ENCODE measurements at regions not wholly inside any gene's neighbourhood (a gene's known extent, or its start where the extent isn't known, plus 50 kb on each side); places are given as distances from the start of the nearest gene placed in this dataset.
A peak's percentile ranks its signal among the peaks of the same experiment; 100 is the strongest.

DNA sequence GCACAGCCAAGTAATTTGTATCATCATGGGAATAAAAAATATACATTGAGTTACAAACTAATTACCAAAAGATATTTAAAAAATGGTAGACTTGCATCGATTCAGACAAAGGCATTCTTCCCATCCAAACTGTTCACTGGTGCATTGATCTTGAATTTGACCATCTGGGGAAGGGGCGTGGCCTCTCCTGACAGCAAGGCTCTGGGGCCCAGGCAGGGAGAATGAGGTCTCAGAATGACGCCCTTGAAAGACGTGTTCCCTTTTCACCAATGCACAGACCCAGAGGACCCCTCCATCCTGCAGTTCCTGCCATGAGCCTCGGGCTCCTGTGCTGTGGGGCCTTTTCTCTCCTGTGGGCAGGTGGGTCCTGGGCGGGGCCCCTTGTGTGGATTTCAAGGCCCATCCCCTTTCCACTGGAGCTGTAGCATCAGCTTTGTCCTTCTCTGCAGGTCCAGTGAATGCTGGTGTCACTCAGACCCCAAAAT lies 91.1 kb upstream of the PRSS58 start:
- no peak for DNase-seq (ENCODE audit: low read depth, low spot score)
- no peaks in the 10 kb centered on the region for H3K4me1 ChIP-seq (ENCODE audit: insufficient read depth, insufficient read length)
- H3K9me3 ChIP-seq (ENCODE audit: insufficient read depth, low read length), result no peaks in the 10 kb centered on the region
- no peaks in the 10 kb centered on the region for H3K36me3 ChIP-seq (ENCODE audit: insufficient read depth, insufficient read length, low read length)
- no peak overlapping the region for H3K9ac ChIP-seq (ENCODE audit: insufficient read length, low read depth)
- H3K4me3 ChIP-seq (ENCODE audit: insufficient read length, low read depth), result no peak overlapping the region
- no peaks in the 10 kb centered on the region for H3K27me3 ChIP-seq (ENCODE audit: insufficient read depth, insufficient read length)
- TF ChIP-seq SUZ12 (IDR thresholded peaks at IDR 0.05; ENCODE audit: extremely low read depth, insufficient read depth, insufficient read length), result no peak
- no peak for TF ChIP-seq ZNF274 (IDR thresholded peaks at IDR 0.05; ENCODE audit: low read depth, low read length)
- TF ChIP-seq YY1 (IDR thresholded peaks at IDR 0.05; ENCODE audit: insufficient read depth, insufficient read length), result no peak

DNA sequence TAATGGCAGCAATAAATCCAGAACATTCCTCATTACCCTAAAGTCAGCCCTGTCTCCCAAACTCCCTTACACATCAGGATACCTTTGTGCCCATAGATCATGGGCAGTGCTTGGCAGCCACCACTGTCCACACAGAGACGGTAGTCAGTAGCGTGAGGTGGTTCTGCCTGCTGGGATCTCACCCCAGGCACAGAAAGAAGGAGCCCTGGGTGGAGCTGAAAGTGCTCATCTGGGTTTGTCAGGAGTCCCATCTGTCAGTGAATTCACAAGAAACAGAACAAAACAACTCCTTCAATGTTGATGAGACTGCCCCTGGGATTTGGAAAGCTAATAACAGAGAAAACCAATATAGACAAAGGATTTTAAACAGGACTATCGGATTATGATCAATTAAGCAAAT lies 90.2 kb upstream of the PRSS58 start:
- H3K9ac ChIP-seq (ENCODE audit: insufficient read length, low read depth), result no peak overlapping the region
- H3K36me3 ChIP-seq (ENCODE audit: insufficient read depth, insufficient read length, low read length), result no peaks in the 10 kb centered on the region
- no peak overlapping the region for H3K4me3 ChIP-seq (ENCODE audit: insufficient read length, low read depth)
- H3K4me1 ChIP-seq (ENCODE audit: insufficient read depth, insufficient read length), result no peaks in the 10 kb centered on the region
- no peaks in the 10 kb centered on the region for H3K27me3 ChIP-seq (ENCODE audit: insufficient read depth, insufficient read length)
- no peak for TF ChIP-seq SUZ12 (IDR thresholded peaks at IDR 0.05; ENCODE audit: extremely low read depth, insufficient read depth, insufficient read length)
- no peak for DNase-seq (ENCODE audit: low read depth, low spot score)
- H3K9me3 ChIP-seq (ENCODE audit: insufficient read depth, low read length), result no peaks in the 10 kb centered on the region

GRCh38 chr7:142347091-142347490 lies 89.2 kb upstream of the PRSS58 start:
- Histone ChIP-seq H3K36me3 (ENCODE audit: insufficient read depth, insufficient read length, low read length) (no peaks in the 10 kb centered on the region), H3K27me3 (ENCODE audit: insufficient read depth, insufficient read length) (no peaks in the 10 kb centered on the region), H3K9ac (ENCODE audit: insufficient read length, low read depth) (no peak overlapping the region), H3K4me3 (ENCODE audit: insufficient read length, low read depth) (no peak overlapping the region), H3K4me1 (ENCODE audit: insufficient read depth, insufficient read length) (no peaks in the 10 kb centered on the region), H3K9me3 (ENCODE audit: insufficient read depth, low read length) (no peaks in the 10 kb centered on the region)
- DNase-seq (ENCODE audit: low read depth, low spot score), result no peak
- TF ChIP-seq ZNF274 (IDR thresholded peaks at IDR 0.05; ENCODE audit: low read depth, low read length) (no peak), YY1 (IDR thresholded peaks at IDR 0.05; ENCODE audit: insufficient read depth, insufficient read length) (no peak), SUZ12 (IDR thresholded peaks at IDR 0.05; ENCODE audit: extremely low read depth, insufficient read depth, insufficient read length) (no peak)

DNA sequence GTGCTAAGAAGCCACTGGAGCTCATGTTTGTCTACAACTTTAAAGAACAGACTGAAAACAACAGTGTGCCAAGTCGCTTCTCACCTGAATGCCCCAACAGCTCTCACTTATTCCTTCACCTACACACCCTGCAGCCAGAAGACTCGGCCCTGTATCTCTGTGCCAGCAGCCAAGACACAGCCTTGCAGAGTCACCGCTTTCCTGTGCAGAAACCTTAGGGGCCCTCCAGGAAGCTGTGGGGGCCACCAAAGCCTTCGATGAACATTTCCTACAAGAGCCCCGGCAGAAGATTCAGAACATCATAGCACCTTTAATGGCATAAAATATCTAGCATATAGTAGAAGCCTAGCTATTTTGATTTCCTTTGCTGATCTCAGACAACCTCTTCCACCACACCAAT lies 88.0 kb upstream of the PRSS58 start:
- DNase-seq (ENCODE audit: low read depth, low spot score), result no peak
- Histone ChIP-seq H3K9ac (ENCODE audit: insufficient read length, low read depth) (no peak overlapping the region), H3K36me3 (ENCODE audit: insufficient read depth, insufficient read length, low read length) (no peaks in the 10 kb centered on the region), H3K27me3 (ENCODE audit: insufficient read depth, insufficient read length) (no peaks in the 10 kb centered on the region), H3K4me3 (ENCODE audit: insufficient read length, low read depth) (no peak overlapping the region), H3K9me3 (ENCODE audit: insufficient read depth, low read length) (no peaks in the 10 kb centered on the region), H3K4me1 (ENCODE audit: insufficient read depth, insufficient read length) (no peaks in the 10 kb centered on the region)
- TF ChIP-seq YY1 (IDR thresholded peaks at IDR 0.05; ENCODE audit: insufficient read depth, insufficient read length) (no peak), SUZ12 (IDR thresholded peaks at IDR 0.05; ENCODE audit: extremely low read depth, insufficient read depth, insufficient read length) (no peak), ZNF274 (IDR thresholded peaks at IDR 0.05; ENCODE audit: low read depth, low read length) (no peak)

DNA sequence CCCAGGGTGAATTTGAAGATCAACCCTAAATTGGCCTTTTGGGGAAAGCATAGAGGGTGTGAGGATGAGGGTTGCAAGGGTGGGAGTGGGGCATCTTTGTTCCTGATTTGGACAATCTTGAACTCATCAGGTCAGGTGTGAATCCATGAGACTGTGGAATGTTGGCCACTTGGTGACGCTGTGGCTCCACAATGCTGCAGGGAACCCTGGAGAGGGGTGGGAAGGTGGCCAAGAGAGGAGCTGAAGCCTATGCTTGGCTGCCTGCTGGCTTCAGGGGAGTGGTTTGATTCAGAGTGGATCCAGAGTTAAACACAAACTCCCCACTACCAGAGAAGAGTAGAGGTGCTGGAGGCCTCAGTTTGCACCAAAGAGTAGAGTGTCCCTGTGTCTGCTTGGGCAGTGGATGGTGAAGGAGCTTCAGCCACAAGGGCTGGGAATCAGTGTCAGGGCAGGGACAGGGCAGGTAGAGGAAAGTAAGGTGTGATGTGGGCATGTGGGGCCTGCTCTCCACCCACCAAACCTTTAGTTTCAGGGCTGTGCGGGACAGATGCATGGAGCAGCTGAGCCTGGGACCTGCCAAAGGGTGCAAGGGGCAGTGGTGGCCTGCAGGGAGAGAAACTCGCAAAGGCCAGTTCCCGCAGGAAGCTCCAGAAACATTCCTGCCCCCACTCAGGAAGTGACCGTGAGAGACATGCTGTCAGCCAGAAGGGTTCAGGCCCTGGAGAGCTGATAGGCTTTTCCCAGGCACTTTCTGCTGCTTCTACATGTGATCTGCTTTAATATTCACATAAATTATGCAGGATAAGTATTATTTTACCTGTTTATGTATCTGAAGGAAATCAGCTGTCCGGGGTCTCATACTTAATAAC lies 81.0 kb upstream of the PRSS58 start:
- TF ChIP-seq SUZ12 (IDR thresholded peaks at IDR 0.05; ENCODE audit: extremely low read depth, insufficient read depth, insufficient read length) (no peak), YY1 (IDR thresholded peaks at IDR 0.05; ENCODE audit: insufficient read depth, insufficient read length) (no peak), ZNF274 (IDR thresholded peaks at IDR 0.05; ENCODE audit: low read depth, low read length) (no peak)
- DNase-seq (ENCODE audit: low read depth, low spot score), result peak; percentile 43

DNA sequence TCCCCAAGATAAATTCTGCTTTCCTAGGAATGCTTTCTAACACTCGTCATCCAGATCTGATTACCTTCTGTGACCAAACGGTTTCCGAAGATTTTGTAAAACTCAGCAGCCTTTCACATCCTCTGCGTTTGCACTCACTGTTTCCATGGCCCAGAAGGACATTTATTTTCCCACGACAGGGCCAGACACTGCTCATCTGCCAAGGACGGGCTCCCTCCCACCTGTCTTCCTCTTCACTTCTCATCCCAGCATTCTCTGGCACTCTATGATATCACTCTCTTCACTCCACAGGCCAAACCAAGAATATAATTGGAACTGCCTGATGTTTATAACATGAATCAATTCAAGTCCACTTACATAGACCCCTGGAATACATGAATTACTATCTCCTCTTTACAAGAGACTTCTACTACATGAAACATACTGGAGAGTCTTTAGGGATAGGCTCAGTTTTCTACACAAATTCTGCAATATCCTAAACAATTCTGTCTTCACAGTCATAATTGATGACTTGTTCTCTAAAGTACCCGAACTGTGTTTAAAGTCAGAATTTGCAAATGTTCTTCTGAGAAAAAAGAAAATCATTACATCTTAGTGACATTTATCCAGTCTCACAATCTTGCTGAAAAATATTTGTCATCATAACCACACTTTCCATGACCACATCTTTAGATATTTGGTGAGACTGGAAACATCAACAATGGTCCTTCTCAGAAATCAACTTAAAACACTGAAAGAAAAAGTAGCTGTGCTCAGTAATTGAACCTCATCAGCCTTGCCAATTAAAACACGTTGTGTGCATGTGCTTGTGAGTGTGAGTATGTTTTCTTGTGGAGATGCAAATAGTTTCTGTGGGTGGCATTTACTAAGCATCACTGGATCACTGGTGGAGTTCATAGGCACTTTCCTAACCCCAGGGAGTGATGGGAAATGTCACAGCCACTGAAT lies 79.5 kb upstream of the PRSS58 start:
- no peaks in the 10 kb centered on the region for H3K4me1 ChIP-seq (ENCODE audit: insufficient read depth, insufficient read length)
- no peaks in the 10 kb centered on the region for H3K9me3 ChIP-seq (ENCODE audit: insufficient read depth, low read length)
- H3K9ac ChIP-seq (ENCODE audit: insufficient read length, low read depth), result no peak overlapping the region
- H3K27me3 ChIP-seq (ENCODE audit: insufficient read depth, insufficient read length), result no peaks in the 10 kb centered on the region
- DNase-seq (ENCODE audit: low read depth, low spot score), result no peak
- no peak overlapping the region for H3K4me3 ChIP-seq (ENCODE audit: insufficient read length, low read depth)
- H3K36me3 ChIP-seq (ENCODE audit: insufficient read depth, insufficient read length, low read length), result no peaks in the 10 kb centered on the region
- TF ChIP-seq SUZ12 (IDR thresholded peaks at IDR 0.05; ENCODE audit: extremely low read depth, insufficient read depth, insufficient read length), result no peak
- no peak for TF ChIP-seq ZNF274 (IDR thresholded peaks at IDR 0.05; ENCODE audit: low read depth, low read length)
- no peak for TF ChIP-seq YY1 (IDR thresholded peaks at IDR 0.05; ENCODE audit: insufficient read depth, insufficient read length)

More for the DNA sequence above, 81.0 kb upstream of the PRSS58 start:
- Histone ChIP-seq H3K9ac (ENCODE audit: insufficient read length, low read depth) (no peak overlapping the region), H3K9me3 (ENCODE audit: insufficient read depth, low read length) (no peaks in the 10 kb centered on the region), H3K4me3 (ENCODE audit: insufficient read length, low read depth) (no peak overlapping the region), H3K4me1 (ENCODE audit: insufficient read depth, insufficient read length) (no peaks in the 10 kb centered on the region), H3K27me3 (ENCODE audit: insufficient read depth, insufficient read length) (no peaks in the 10 kb centered on the region), H3K36me3 (ENCODE audit: insufficient read depth, insufficient read length, low read length) (no peaks in the 10 kb centered on the region)

DNA sequence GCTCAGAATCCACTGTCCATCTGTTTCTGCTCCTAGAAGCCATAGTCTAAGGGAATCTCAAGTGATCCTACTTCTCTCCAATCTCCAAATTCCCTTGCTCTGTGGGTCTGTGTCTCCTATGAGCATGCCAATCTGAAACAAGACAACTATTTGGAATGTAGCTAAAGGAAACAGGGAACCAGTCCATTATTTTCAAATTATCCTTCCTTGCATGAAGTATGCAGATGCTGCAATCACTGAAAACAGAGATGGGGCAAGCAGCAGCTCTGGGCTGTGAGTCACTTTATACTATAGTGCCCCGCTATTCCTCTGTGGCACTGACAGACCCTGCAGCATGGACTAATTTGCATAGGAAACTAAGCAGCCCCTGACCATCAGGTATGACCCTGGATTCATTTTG lies 76.9 kb upstream of the PRSS58 start:
- no peak overlapping the region for H3K9ac ChIP-seq (ENCODE audit: insufficient read length, low read depth)
- H3K36me3 ChIP-seq (ENCODE audit: insufficient read depth, insufficient read length, low read length), result no peaks in the 10 kb centered on the region
- no peaks in the 10 kb centered on the region for H3K27me3 ChIP-seq (ENCODE audit: insufficient read depth, insufficient read length)
- no peak overlapping the region for H3K4me3 ChIP-seq (ENCODE audit: insufficient read length, low read depth)
- no peak for TF ChIP-seq ZNF274 (IDR thresholded peaks at IDR 0.05; ENCODE audit: low read depth, low read length)
- TF ChIP-seq SUZ12 (IDR thresholded peaks at IDR 0.05; ENCODE audit: extremely low read depth, insufficient read depth, insufficient read length), result no peak
- H3K4me1 ChIP-seq (ENCODE audit: insufficient read depth, insufficient read length), result no peaks in the 10 kb centered on the region
- no peak for DNase-seq (ENCODE audit: low read depth, low spot score)
- H3K9me3 ChIP-seq (ENCODE audit: insufficient read depth, low read length), result no peaks in the 10 kb centered on the region
